ENCODE measurements at regions not wholly inside any gene's neighbourhood (a gene's known extent, or its start where the extent isn't known, plus 50 kb on each side); places are given as distances from the start of the nearest gene placed in this dataset.

- H3K36me3 ChIP-seq (ENCODE audit: insufficient read depth): no peaks in the 10 kb centered on the region
- no peaks in the 10 kb centered on the region for H3K79me2 ChIP-seq (ENCODE audit: insufficient read depth, low read depth)
- no peaks in the 10 kb centered on the region for H3K4me1 ChIP-seq (ENCODE audit: low read depth, poor library complexity, severe bottlenecking)
- TF ChIP-seq CTCF (conservative IDR thresholded peaks at IDR 0.05; ENCODE audit: low read depth, low read length): no peak
- H3K4me2 ChIP-seq: no peak overlapping the region
- H3K27ac ChIP-seq: no peak overlapping the region
- no peak overlapping the region for H3K9ac ChIP-seq
- H2AFZ ChIP-seq (ENCODE audit: low read depth): no peak overlapping the region
- no peak overlapping the region for H3K4me3 ChIP-seq (IDR thresholded peaks at IDR 0.05; ENCODE audit: insufficient read depth, low read depth, low read length)
- H4K20me1 ChIP-seq (ENCODE audit: insufficient read depth): no peaks in the 10 kb centered on the region
- H3K27me3 ChIP-seq (ENCODE audit: insufficient read depth, low read depth): no peaks in the 10 kb centered on the region
Measured at GRCh38 chrX:42585842-42586621, 191.9 kb downstream of the PPP1R2C start.

GRCh38 chrX:42577936-42578470, 200.0 kb downstream of the PPP1R2C start:
- H3K4me2 ChIP-seq: no peak overlapping the region
- H3K27me3 ChIP-seq (ENCODE audit: insufficient read depth, low read depth): no peaks in the 10 kb centered on the region
- no peak for TF ChIP-seq CTCF (conservative IDR thresholded peaks at IDR 0.05; ENCODE audit: low read depth, low read length)
- H3K36me3 ChIP-seq (ENCODE audit: insufficient read depth): no peaks in the 10 kb centered on the region
- no peaks in the 10 kb centered on the region for H4K20me1 ChIP-seq (ENCODE audit: insufficient read depth)
- H3K27ac ChIP-seq: no peak overlapping the region
- no peak overlapping the region for H3K4me3 ChIP-seq (IDR thresholded peaks at IDR 0.05; ENCODE audit: insufficient read depth, low read depth, low read length)
- H2AFZ ChIP-seq (ENCODE audit: low read depth): no peak overlapping the region
- no peaks in the 10 kb centered on the region for H3K79me2 ChIP-seq (ENCODE audit: insufficient read depth, low read depth)
- H3K9ac ChIP-seq: no peak overlapping the region
- H3K4me1 ChIP-seq (ENCODE audit: low read depth, poor library complexity, severe bottlenecking): peaks cover 10% of the 10 kb centered on the region

GRCh38 chrX:42567268-42567667, 210.7 kb downstream of the PPP1R2C start:
- Histone ChIP-seq H2AFZ (ENCODE audit: low read depth) (no peak overlapping the region), H3K27ac (no peak overlapping the region), H3K4me2 (no peak overlapping the region), H4K20me1 (ENCODE audit: insufficient read depth) (no peaks in the 10 kb centered on the region), H3K4me3 (IDR thresholded peaks at IDR 0.05; ENCODE audit: insufficient read depth, low read depth, low read length) (no peak overlapping the region), H3K36me3 (ENCODE audit: insufficient read depth) (no peaks in the 10 kb centered on the region), H3K4me1 (ENCODE audit: low read depth, poor library complexity, severe bottlenecking) (no peaks in the 10 kb centered on the region), H3K9ac (no peak overlapping the region), H3K79me2 (ENCODE audit: insufficient read depth, low read depth) (no peaks in the 10 kb centered on the region), H3K27me3 (ENCODE audit: insufficient read depth, low read depth) (no peaks in the 10 kb centered on the region)
- TF ChIP-seq CTCF (conservative IDR thresholded peaks at IDR 0.05; ENCODE audit: low read depth, low read length): no peak

- no peaks in the 10 kb centered on the region for H3K36me3 ChIP-seq (ENCODE audit: insufficient read depth)
- no peaks in the 10 kb centered on the region for H3K79me2 ChIP-seq (ENCODE audit: insufficient read depth, low read depth)
- no peak overlapping the region for H3K4me3 ChIP-seq (IDR thresholded peaks at IDR 0.05; ENCODE audit: insufficient read depth, low read depth, low read length)
- no peak overlapping the region for H3K27ac ChIP-seq
- no peaks in the 10 kb centered on the region for H3K4me1 ChIP-seq (ENCODE audit: low read depth, poor library complexity, severe bottlenecking)
- no peak for TF ChIP-seq CTCF (conservative IDR thresholded peaks at IDR 0.05; ENCODE audit: low read depth, low read length)
- no peak overlapping the region for H3K9ac ChIP-seq
- H3K4me2 ChIP-seq: no peak overlapping the region
- H3K27me3 ChIP-seq (ENCODE audit: insufficient read depth, low read depth): no peaks in the 10 kb centered on the region
- no peaks in the 10 kb centered on the region for H4K20me1 ChIP-seq (ENCODE audit: insufficient read depth)
- no peak overlapping the region for H2AFZ ChIP-seq (ENCODE audit: low read depth)
Measured at GRCh38 chrX:42565739-42566138, 212.2 kb downstream of the PPP1R2C start.

Measured in KMS-11 (cell line).